GM12892 (cell line): ENCODE measurements at regions not wholly inside any gene's neighbourhood (a gene's known extent, or its start where the extent isn't known, plus 50 kb on each side); places are given as distances from the start of the nearest gene placed in this dataset.

Experiments
- DNase-seq: peaks from one replicate; pipeline ENCODE4 v3.0.0; 2011; ENCODE audit not compliant: insufficient read length
- FAIRE-seq: peaks from 2 replicates; lab custom pipeline; 2011; peaks lifted over from hg19 to GRCh38; lab: Jason Lieb, UNC
- POLR2A ChIP-seq: IDR thresholded peaks from 2 replicates; pipeline ENCODE4 v1.6.1; 2011; ENCODE audit warnings: low read depth, low read length, control low read depth
- POLR2AphosphoS5 ChIP-seq: IDR thresholded peaks from 2 replicates; pipeline ENCODE4 v1.6.1; 2011; ENCODE audit warnings: low read depth, low read length, control low read depth
- TAF1 ChIP-seq: IDR thresholded peaks from 2 replicates; pipeline ENCODE4 v1.6.1; 2011; ENCODE audit warnings: low read depth, mild to moderate bottlenecking, control low read depth, low read length, borderline replicate concordance

GRCh38 chr6:56771929-56772607 lies 129.4 kb upstream of the DST start:
- FAIRE-seq: no peak

GRCh38 chr6:56771189-56771588 lies 128.5 kb upstream of the DST start:
- no peak for DNase-seq
- TF ChIP-seq POLR2A (no peak), POLR2AphosphoS5 (no peak), TAF1 (no peak)
- no peak for FAIRE-seq

More at GRCh38 chr6:56771929-56772607, 129.4 kb upstream of the DST start:
- no peak for DNase-seq
- TF ChIP-seq TAF1 (no peak), POLR2A (no peak), POLR2AphosphoS5 (no peak)

- FAIRE-seq (peak; percentile 21), DNase-seq (no peak)
- TF ChIP-seq TAF1: no peak
- TF ChIP-seq POLR2AphosphoS5: no peak
- TF ChIP-seq POLR2A: no peak
These were observed 127.4 kb upstream of the DST start for GRCh38 chr6:56770011-56770520.

GRCh38 chr6:56767892-56768531 lies 125.3 kb upstream of the DST start:
- FAIRE-seq: no peak
- no peak for DNase-seq
- TF ChIP-seq POLR2A: no peak
- TF ChIP-seq TAF1: no peak

- TF ChIP-seq TAF1: no peak
- TF ChIP-seq POLR2AphosphoS5: no peak
- no peak for TF ChIP-seq POLR2A
- DNase-seq: no peak
- no peak for FAIRE-seq
These were observed 124.7 kb upstream of the DST start for GRCh38 chr6:56767435-56767834.

GRCh38 chr6:56766806-56767178 lies 124.1 kb upstream of the DST start:
- no peak for TF ChIP-seq TAF1
- no peak for TF ChIP-seq POLR2A
- no peak for TF ChIP-seq POLR2AphosphoS5
- peak; percentile 82 for FAIRE-seq
- DNase-seq: no peak

GRCh38 chr6:56766139-56766805 lies 123.6 kb upstream of the DST start:
- TF ChIP-seq TAF1 (no peak), POLR2A (no peak), POLR2AphosphoS5 (no peak)
- DNase-seq (no peak), FAIRE-seq (no peak)

GRCh38 chr6:56765494-56765893 lies 122.8 kb upstream of the DST start:
- FAIRE-seq: peak; percentile 51
- TF ChIP-seq POLR2AphosphoS5 (no peak), TAF1 (no peak), POLR2A (no peak)
- no peak for DNase-seq

- FAIRE-seq (peak; percentile 96), DNase-seq (no peak)
- TF ChIP-seq POLR2A (no peak), TAF1 (no peak), POLR2AphosphoS5 (no peak)
These were observed 121.4 kb upstream of the DST start for GRCh38 chr6:56764081-56764566.

- TF ChIP-seq POLR2AphosphoS5: no peak
- DNase-seq: no peak
- no peak for FAIRE-seq
These were observed 119.0 kb upstream of the DST start for GRCh38 chr6:56761651-56762050.

GRCh38 chr6:56760842-56761241 lies 118.2 kb upstream of the DST start:
- no peak for DNase-seq
- FAIRE-seq: no peak
- TF ChIP-seq POLR2AphosphoS5 (no peak), POLR2A (no peak), TAF1 (no peak)

- DNase-seq (no peak), FAIRE-seq (peak; percentile 9)
- TF ChIP-seq POLR2AphosphoS5 (no peak), POLR2A (no peak), TAF1 (no peak)
These were observed 116.8 kb upstream of the DST start for GRCh38 chr6:56759521-56759920.
